ENCODE measurements at regions not wholly inside any gene's neighbourhood (a gene's known extent, or its start where the extent isn't known, plus 50 kb on each side); places are given as distances from the start of the nearest gene placed in this dataset.

DNA sequence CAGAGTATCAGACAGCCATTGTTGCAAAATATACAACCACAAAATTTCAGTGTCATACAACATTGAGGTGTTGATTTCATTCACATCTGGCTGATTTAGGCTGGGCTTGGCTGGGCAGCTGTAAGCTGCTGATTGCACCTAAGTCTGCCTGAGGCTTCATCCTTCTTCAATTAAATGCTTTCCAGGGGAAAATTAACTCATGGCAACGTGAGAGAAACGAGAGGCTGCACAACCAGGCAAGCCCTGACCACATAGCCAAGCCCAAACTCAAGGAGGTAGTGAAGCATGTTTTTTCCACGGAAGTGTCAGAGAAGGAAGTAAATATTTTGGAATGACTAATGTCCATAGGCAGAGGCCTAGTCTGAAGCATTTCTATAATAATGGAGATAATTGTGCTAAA, 273.8 kb upstream of the ZC3H12C start:
- TF ChIP-seq RAD51 (IDR thresholded peaks at IDR 0.05; ENCODE audit: borderline replicate concordance) = no peak
- TF ChIP-seq ISX (CRISPR knock-in tag; conservative IDR thresholded peaks at IDR 0.05) = no peak
- no peak for TF ChIP-seq GABPA (IDR thresholded peaks at IDR 0.05; ENCODE audit: low read depth, low read length)
- TF ChIP-seq GABPA (CRISPR knock-in tag; IDR thresholded peaks at IDR 0.05; ENCODE audit: low read depth) = no peak

Data from HepG2 (cell line).